Cardiac fibroblast (primary cell): ENCODE measurements at regions not wholly inside any gene's neighbourhood (a gene's known extent, or its start where the extent isn't known, plus 50 kb on each side); places are given as distances from the start of the nearest gene placed in this dataset.

Experiments
- DNase-seq, 2 donors: peaks; one replicate each; pipeline versions ENCODE4 v3.0.0 to v3.0.0-alpha.2; 2010; ENCODE audit warnings: low read depth in 2 of 2
- H3K4me3 ChIP-seq, 2 donors: replicated peaks in 1 of 2; 1 replicate in 1 of 2; 2 replicates in 1 of 2; pipeline ENCODE4 v1.5.1; 2011; ENCODE audit warnings: low read depth in 2 of 2, low read length in 2 of 2, mild to moderate bottlenecking in 2 of 2, moderate library complexity in 1 of 2
- TF ChIP-seq, protein P1 (sequence below): IDR thresholded peaks from one replicate; pipeline ENCODE4 v1.5.1; 2011; ENCODE audit warnings: low read depth, mild to moderate bottlenecking, low read length, inconsistent platforms

DNA sequence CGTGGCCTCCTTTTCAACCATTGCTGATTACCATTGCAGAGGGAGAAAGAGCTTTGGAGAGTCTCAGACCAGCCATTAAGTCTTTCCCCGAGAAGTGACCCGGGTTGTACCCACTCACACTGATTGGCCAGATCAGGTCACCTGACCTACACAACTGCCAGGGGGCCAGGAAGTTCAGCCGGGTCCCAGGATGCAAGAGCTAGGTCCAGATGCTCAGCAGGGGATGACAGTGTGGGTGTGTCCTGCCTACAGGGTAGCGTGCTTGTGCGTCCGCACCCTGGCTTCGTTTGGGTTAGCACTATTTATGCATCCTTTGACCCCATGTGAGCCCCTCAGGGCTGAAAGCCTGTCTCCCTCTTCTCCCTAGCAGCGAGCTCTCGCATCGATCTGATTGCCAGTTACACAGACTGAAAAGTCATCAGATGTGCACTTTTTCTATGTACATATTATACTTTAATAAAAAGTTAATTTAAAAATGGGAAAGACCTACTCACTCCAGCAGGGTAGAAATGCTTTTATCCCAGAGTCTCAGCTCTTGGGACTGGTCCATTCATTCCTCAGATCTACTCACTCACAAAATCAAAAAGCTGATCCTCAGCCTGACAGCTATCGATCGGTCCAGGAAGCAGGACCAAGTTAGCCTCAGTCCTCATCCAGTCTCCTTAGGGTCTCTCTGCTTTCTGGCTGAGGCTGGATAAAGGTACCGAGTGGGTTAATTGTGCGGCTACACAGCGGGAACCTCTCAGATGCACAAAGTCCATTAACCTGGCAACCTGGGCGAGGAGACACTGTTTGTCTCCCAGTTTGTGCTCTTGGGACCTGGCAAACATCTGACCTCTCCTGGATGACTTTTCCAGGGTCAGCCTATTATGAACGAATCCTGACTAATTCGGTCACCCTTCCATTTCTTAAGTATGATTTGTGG is 68.0 kb downstream of the SERPINA3 start:
- TF ChIP-seq, protein P1, sequence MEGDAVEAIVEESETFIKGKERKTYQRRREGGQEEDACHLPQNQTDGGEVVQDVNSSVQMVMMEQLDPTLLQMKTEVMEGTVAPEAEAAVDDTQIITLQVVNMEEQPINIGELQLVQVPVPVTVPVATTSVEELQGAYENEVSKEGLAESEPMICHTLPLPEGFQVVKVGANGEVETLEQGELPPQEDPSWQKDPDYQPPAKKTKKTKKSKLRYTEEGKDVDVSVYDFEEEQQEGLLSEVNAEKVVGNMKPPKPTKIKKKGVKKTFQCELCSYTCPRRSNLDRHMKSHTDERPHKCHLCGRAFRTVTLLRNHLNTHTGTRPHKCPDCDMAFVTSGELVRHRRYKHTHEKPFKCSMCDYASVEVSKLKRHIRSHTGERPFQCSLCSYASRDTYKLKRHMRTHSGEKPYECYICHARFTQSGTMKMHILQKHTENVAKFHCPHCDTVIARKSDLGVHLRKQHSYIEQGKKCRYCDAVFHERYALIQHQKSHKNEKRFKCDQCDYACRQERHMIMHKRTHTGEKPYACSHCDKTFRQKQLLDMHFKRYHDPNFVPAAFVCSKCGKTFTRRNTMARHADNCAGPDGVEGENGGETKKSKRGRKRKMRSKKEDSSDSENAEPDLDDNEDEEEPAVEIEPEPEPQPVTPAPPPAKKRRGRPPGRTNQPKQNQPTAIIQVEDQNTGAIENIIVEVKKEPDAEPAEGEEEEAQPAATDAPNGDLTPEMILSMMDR, result no peak
- no peak for DNase-seq
- no peak overlapping the region for H3K4me3 ChIP-seq

DNA sequence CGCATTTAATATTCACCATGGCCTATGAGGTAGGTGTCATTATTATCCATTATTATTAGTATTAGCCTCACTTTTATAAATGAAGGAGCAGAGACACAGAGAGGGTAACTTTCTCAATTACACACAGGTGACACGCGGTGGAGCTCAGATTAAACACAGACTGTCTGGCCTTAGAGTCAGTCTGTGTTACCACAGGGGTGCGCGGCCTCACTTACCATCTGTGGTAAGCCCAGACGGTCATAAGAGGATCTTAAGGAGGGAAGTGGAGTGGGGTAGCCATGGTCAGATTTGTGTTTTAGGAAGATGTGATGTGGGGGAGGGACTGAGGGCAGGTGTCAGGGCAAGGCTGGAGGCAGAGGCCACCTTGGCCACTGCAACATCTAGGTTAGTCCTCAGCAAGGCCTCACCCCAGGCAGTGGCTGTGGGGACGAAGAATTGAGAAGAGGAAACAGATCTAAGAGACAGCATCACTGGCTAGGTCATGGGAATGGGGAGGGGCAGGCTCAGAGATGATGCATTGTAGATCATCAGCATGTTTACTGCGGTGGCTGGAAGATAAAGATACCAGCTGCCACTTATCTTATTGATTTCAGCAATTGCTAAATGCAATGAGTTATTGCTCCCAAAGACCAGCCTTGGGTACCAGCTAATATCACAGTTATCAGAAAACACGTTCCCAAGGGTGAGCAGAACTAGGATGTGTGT is 67.1 kb downstream of the SERPINA3 start:
- TF ChIP-seq, protein P1, result no peak

DNA sequence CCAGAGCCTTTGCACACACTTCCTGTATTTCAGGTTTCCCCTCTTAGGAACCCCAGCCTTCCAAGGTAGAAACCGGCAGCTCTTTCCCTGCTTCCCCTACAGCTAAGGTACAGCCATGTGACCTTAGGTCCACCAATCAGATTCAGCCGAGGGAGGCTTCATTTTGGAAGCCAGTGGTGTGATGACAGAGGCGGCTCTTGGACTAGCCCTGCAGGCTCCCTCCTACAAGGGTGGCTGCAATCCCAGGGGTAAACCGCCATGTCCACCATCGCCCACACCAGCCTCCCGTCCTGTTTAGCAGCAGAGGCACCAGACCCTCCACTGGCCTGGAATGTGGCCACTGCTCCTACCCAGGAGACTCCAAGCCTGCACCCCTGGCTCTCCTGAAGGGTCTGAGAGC is 65.6 kb downstream of the SERPINA3 start:
- DNase-seq, result no peak
- TF ChIP-seq, protein P1, result no peak
- H3K4me3 ChIP-seq, result no peak overlapping the region

More for the DNA sequence above, 67.1 kb downstream of the SERPINA3 start:
- DNase-seq, result peak in 1 of 2 donors; percentile 35
- no peak overlapping the region for H3K4me3 ChIP-seq

DNA sequence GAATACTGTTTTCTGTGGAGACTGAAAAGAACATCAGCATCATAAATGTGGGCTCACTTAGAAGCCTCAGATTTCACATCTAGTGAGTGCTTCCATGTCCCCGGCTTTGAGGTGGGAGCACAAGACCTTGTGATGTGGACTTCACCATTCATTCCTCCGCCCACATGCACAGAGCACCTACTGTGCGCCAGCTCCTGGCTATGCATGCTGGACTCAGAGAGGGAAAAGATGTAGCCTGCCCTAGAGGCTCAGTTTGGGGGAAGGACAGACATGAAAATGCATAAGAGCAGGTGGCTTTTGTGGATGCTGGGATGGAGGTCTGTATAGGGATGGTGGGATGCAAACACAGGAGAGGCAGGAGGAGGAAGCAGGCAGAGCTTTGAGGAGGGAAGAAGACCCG is 65.0 kb downstream of the SERPINA3 start:
- DNase-seq, result no peak
- TF ChIP-seq, protein P1, result no peak
- no peak overlapping the region for H3K4me3 ChIP-seq

DNA sequence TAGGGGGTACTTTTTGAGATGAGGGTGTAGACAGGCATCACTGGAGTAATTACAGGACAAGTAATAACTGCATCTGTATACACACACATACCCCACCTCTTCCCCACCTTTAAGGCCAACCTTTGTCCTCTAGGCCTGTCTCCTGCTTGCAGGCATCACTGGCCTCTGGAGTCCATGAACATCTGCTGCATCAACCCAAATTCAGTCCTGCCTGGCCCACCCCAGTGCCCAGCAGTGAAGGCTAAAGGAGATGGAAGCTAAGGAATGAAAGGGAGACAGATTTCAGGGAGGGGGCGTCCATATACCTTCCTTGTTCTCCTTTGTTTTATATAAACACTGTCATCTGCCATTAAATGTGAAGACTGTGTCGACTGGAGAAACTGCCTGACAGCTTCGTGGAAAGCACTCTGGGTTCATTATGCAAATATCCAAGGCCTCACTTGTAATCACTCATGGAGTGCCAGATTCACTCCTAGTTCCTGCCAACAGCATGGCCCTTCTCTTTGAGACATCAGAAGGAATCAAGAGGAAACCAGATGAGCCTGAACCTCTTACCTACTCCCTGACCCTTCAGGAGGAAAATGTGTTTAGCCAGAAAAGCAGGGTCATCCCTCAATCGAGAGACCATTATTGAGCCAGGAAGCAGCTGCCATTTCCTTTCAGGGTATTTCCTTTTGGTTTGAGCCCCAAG is 64.4 kb downstream of the SERPINA3 start:
- TF ChIP-seq, protein P1, result no peak
- no peak overlapping the region for H3K4me3 ChIP-seq
- no peak for DNase-seq

DNA sequence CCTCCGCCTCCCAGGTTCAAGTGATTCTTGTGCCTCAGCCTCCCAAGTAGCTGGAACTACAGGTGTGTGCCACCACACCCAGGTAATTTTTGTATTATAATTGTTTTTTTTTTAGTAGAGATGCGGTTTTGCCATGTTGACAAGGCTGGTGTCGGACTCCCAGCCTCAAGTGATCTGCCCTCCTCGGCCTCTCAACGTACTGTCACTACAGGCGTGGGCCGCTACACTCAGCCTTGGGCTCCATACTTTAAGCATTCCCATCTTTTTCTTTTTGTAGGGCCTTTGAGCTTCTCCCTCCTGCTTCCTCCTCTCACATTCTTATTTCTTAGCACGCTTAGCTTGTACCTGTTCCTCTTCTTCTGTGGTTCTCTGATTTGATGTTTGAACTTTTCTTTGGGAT is 62.8 kb downstream of the SERPINA3 start:
- H3K4me3 ChIP-seq, result no peak overlapping the region
- TF ChIP-seq, protein P1, result no peak
- DNase-seq, result no peak
